C1 segment of cervical spinal cord (tissue), 14 donors: ENCODE measurements at regions not wholly inside any gene's neighbourhood (a gene's known extent, or its start where the extent isn't known, plus 50 kb on each side); places are given as distances from the start of the nearest gene placed in this dataset.
"Not testable (repeated sequence)": the region's sequence is repeated elsewhere in the genome, so short reads cannot be mapped to it uniquely, and the experiment has no call there.

ENCODE experiments used
- DNase-seq, 14 donors: peaks; one replicate each; lab custom pipeline; 2025; lab: John Stamatoyannopoulos, UW

- not testable (repeated sequence) for DNase-seq
Measured at GRCh38 chr7:56466607-56467525, 350.6 kb upstream of the NUPR2 start.

- DNase-seq = no peak
Measured at GRCh38 chr7:56449762-56450161, 333.5 kb upstream of the NUPR2 start.

- DNase-seq = peak in 3 of 14 donors; percentile 1 to 5 (median 2)
Measured at GRCh38 chr7:56447864-56448693, 331.9 kb upstream of the NUPR2 start.

DNA sequence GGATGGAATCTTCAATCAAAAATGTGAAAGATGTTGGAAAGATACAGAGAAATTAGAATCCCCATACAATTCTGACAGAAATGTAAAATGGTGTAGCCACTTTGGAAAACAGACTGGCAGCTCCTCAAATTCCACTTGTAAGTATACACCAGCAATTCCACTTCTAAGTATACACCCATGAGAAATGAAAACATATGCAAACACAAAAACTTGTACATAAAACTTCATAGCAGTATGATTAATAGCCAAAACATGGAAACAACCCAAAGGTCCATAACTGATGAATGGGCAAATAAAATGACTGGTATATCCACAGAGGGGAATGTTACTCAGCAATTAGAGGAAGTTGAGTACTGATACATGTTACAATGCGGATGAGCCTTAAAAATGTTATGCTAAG, 304.3 kb upstream of the NUPR2 start:
- not testable (repeated sequence) for DNase-seq

DNA sequence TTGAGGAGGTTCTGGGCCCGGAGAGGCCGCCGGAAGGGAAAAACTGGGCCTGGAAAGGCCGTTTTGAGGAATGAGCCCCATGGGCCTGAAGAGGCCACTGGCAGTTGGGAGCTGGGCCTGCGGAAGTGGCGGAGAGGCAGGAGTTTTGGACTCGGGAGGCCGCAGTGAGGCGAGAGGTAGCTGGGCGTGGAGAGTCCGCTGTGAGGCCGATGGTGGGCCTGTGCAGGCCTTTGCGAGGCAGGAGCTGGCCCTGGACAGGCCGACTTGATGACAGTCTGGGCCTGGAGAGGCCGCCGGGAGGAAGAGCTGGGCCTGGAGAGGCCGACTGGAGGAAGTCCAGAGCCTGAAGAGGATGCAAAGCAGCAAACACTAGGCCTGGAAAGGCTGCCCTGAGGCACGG, 259.0 kb upstream of the NUPR2 start:
- no peak for DNase-seq

- not testable (repeated sequence) for DNase-seq
Measured at GRCh38 chr7:56374666-56375065, 258.4 kb upstream of the NUPR2 start.

DNA sequence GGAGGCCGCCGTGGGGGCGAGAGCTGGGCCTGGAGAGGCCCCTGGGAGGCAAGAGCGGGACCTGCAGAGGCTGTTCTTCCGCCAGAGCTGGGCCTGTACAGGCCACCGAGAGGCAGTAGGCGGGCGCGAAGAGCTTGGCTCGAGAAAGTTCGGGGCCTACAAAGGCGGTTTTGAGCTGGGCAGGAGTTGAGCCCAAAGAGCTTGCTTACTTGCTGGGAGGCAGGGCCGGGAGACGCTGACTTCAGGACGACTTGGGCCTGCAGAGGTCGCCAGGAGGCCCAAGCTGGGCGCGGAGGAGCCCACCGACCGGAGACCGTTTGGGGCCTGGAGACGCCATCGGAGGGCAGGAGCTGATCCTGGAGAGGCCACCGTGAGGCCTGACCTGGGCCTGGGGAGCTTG, 257.1 kb upstream of the NUPR2 start:
- not testable (repeated sequence) for DNase-seq

DNA sequence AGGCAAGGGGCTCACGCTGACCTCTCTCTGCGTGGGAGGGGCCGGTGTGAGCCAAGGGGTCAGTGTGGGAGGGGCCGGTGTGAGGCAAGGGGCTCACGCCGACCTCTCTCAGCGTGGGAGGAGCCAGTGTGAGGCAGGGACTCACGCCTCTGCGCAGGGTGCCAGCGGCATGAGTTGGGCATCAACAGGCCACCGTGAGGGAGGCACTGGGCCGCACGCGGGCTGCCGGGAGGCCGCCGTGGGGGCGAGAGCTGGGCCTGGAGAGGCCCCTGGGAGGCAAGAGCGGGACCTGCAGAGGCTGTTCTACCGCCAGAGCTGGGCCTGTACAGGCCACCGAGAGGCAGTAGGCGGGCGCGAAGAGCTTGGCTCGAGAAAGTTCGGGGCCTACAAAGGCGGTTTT, 255.6 kb upstream of the NUPR2 start:
- not testable (repeated sequence) for DNase-seq

- not testable (repeated sequence) for DNase-seq
Measured at GRCh38 chr7:56370208-56370872, 254.1 kb upstream of the NUPR2 start.

GRCh38 chr7:56367914-56368313, 251.7 kb upstream of the NUPR2 start:
- not testable (repeated sequence) for DNase-seq

GRCh38 chr7:56367411-56367810, 251.2 kb upstream of the NUPR2 start:
- DNase-seq = not testable (repeated sequence)

- DNase-seq = not testable (repeated sequence)
Measured at GRCh38 chr7:56366701-56367100, 250.5 kb upstream of the NUPR2 start.

GRCh38 chr7:56352576-56352975, 236.4 kb upstream of the NUPR2 start:
- not testable (repeated sequence) for DNase-seq

GRCh38 chr7:56351181-56351580, 235.0 kb upstream of the NUPR2 start:
- not testable (repeated sequence) for DNase-seq

- not testable (repeated sequence) for DNase-seq
Measured at GRCh38 chr7:56348311-56348710, 232.1 kb upstream of the NUPR2 start.

DNA sequence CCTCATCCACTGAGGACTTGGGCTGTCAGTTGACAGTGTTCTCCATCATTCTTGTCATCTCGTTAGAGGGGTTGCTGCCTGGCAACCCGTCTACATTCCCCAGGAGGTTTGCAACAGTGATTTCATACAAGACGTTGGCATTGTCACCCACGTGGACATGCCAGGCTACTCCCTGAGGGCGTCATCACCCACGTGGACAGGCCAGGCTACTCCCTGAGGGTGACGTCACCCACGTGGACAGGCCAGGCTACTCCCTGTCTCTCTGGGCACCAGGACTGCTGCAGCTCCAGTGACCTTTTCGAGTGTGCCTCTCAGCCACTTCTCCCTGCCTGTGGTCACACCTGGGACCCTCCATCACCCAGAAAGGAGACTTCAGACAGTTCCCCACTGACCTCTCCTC, 212.1 kb upstream of the NUPR2 start:
- DNase-seq = not testable (repeated sequence)

DNA sequence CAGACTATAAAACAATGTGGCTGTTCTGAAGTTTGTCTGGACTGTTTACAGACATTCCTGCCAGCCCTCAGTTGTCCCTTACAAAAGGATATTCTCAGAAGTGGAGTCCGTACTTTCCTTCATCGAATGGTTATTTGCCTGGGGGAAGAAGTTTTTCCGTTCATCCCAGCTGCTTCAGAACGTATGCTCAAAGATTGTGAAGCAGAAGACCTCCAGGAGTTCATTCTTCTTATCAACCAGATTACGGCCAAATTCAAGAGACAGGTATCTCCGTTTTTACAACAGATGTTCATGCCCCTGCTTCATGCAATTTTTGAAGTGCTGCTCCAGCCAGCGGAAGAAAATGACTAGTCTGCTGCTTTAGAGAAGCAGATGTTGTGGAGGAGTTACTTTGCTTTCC, 174.3 kb upstream of the NUPR2 start:
- DNase-seq = no peak

- peak in 2 of 14 donors; percentile 7 to 9 for DNase-seq
Measured at GRCh38 chr7:56287429-56288138, 171.4 kb upstream of the NUPR2 start.

DNA sequence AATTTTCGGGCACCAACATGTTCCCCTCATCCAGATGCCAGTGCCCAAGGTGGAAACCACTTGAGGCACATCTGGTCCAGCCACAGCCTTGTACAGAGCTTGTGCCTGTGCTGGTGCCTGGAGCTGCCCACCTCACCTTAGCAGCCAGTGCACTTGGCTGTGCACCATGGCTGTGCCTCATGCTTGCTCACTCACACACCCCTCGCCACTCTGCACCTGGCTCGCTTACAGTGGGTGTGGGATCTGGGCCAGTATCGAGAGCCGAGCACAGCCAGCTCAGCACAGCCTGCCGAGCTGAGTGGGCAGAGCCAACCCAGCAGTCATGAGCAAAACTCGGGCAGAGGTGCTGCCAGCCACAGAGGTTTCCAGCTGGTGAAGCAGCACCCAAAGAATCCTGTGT, 139.9 kb upstream of the NUPR2 start:
- no peak for DNase-seq

GRCh38 chr7:56250135-56250534, 133.9 kb upstream of the NUPR2 start:
- no peak for DNase-seq

GRCh38 chr7:56229631-56230030, 113.4 kb upstream of the NUPR2 start:
- no peak for DNase-seq
